IMR-90 (cell line): ENCODE measurements at regions not wholly inside any gene's neighbourhood (a gene's known extent, or its start where the extent isn't known, plus 50 kb on each side); places are given as distances from the start of the nearest gene placed in this dataset.

Experiments used
- ATAC-seq: fragments of 200-7000 bp; cut with Tn5 transposase; 2 replicates; pipeline ENCODE4 v1.9.1; 2020; ENCODE audit warnings: low read depth, mild to moderate bottlenecking, moderate library complexity
- BruUV-seq: library from RNA; stranded (reverse); fragments of 400-500 nt; replicated peaks from 2 replicates; lab custom pipeline; 2021; lab: Mats Ljungman, UMichigan
- CTCF ChIA-PET: fragments of 300-600 bp; formaldehyde crosslinking; extraction: SDS; loops from one replicate; lab custom pipeline; 2021; ENCODE audit warnings: antibody characterized with exemption; lab: Yijun Ruan, JAX
- POLR2A ChIA-PET: fragments of 300-600 bp; sonication (Branson Sonifier 250); formaldehyde crosslinking; loops from one replicate; lab custom pipeline; 2022; ENCODE audit warnings: antibody characterized with exemption; ENCODE audit not compliant: unreplicated experiment; lab: Charles Lee
- DNase-seq: peaks from one replicate; pipeline ENCODE4 v3.0.0; 2013
- H2AFZ ChIP-seq: replicated peaks from 2 replicates; pipeline ENCODE3; 2013; ENCODE audit warnings: low read length, mild to moderate bottlenecking; ENCODE audit not compliant: poor library complexity
- H2AK5ac ChIP-seq: 2 replicates; pipeline ENCODE4 v1.6.1; 2013; ENCODE audit warnings: low read depth, low read length, inconsistent platforms
- H2AK9ac ChIP-seq: replicated peaks from 2 replicates; pipeline ENCODE3; 2013; ENCODE audit warnings: mild to moderate bottlenecking, low read depth, low read length, moderate library complexity; ENCODE audit not compliant: poor library complexity
- H2BK120ac ChIP-seq: 2 replicates; pipeline ENCODE4 v1.6.1; 2013; ENCODE audit warnings: low read depth, low read length, inconsistent platforms
- H2BK15ac ChIP-seq: 3 replicates; pipeline ENCODE4 v1.6.1; 2013; ENCODE audit warnings: low read depth, low read length, inconsistent platforms
- H2BK20ac ChIP-seq: 2 replicates; pipeline ENCODE4 v1.6.1; 2013; ENCODE audit warnings: low read depth, mild to moderate bottlenecking, inconsistent platforms, low read length, moderate library complexity
- H2BK5ac ChIP-seq: 2 replicates; pipeline ENCODE4 v1.6.1; 2013; ENCODE audit warnings: mild to moderate bottlenecking, low read depth, low read length, inconsistent platforms; ENCODE audit not compliant: poor library complexity, severe bottlenecking
- H3K14ac ChIP-seq: replicated peaks from 2 replicates; pipeline ENCODE4 v1.6.1; 2013; ENCODE audit warnings: low read depth, low read length, inconsistent platforms
- H3K18ac ChIP-seq: 2 replicates; pipeline ENCODE4 v1.6.1; 2013; ENCODE audit warnings: low read depth, low read length, control low read depth
- H3K23ac ChIP-seq: 2 replicates; pipeline ENCODE4 v1.6.1; 2013; ENCODE audit warnings: low read depth, low read length, inconsistent platforms
- H3K27ac ChIP-seq: 2 replicates; pipeline ENCODE4 v1.5.1; 2013; ENCODE audit warnings: mild to moderate bottlenecking, control low read depth, low read length; ENCODE audit not compliant: insufficient read depth
- H3K27me3 ChIP-seq: 2 replicates; pipeline ENCODE4 v1.6.1; 2013; ENCODE audit warnings: low read length; ENCODE audit not compliant: control insufficient read depth, insufficient read depth
- H3K36me3 ChIP-seq: 2 replicates; pipeline ENCODE4 v1.6.1; 2013; ENCODE audit warnings: low read length, mixed read lengths; ENCODE audit not compliant: control insufficient read depth, insufficient read depth
- H3K4ac ChIP-seq: 2 replicates; pipeline ENCODE4 v1.6.1; 2013; ENCODE audit warnings: low read depth, low read length, inconsistent platforms
- H3K4me1 ChIP-seq: 2 replicates; pipeline ENCODE4 v1.6.1; 2013; ENCODE audit warnings: low read length, mixed read lengths; ENCODE audit not compliant: control insufficient read depth, insufficient read depth
- H3K4me2 ChIP-seq: 2 replicates; pipeline ENCODE4 v1.6.1; 2013; ENCODE audit warnings: low read depth, mild to moderate bottlenecking, control low read depth, low read length, moderate library complexity
- H3K4me3 ChIP-seq: 2 replicates; pipeline ENCODE4 v1.5.1; 2013; ENCODE audit warnings: low read depth, mild to moderate bottlenecking, control low read depth, low read length, moderate library complexity; ENCODE audit not compliant: insufficient read depth
- H3K56ac ChIP-seq: 2 replicates; pipeline ENCODE4 v1.6.1; 2013; ENCODE audit warnings: low read length, inconsistent platforms; ENCODE audit not compliant: insufficient read depth; ENCODE audit errors: extremely low read depth
- H3K79me1 ChIP-seq, 2 experiments: 2 replicates each; pipeline ENCODE4 v1.6.1; 2013; ENCODE audit warnings: low read length in 2 of 2, inconsistent platforms in 1 of 2, low read depth in 1 of 2
- H3K9ac ChIP-seq: 2 replicates; pipeline ENCODE4 v1.6.1; 2013; ENCODE audit warnings: low read depth, low read length, control low read depth
- H3K9me1 ChIP-seq: 2 replicates; pipeline ENCODE4 v1.6.1; 2013; ENCODE audit warnings: low read length, inconsistent platforms; ENCODE audit not compliant: insufficient read depth
- H3K9me3 ChIP-seq: 2 replicates; pipeline ENCODE4 v1.6.1; 2013; ENCODE audit warnings: low read length; ENCODE audit not compliant: control insufficient read depth, insufficient read depth
- H4K20me1 ChIP-seq: 2 replicates; pipeline ENCODE4 v1.6.1; 2013; ENCODE audit warnings: low read length, inconsistent platforms; ENCODE audit not compliant: insufficient read depth
- H4K5ac ChIP-seq: 2 replicates; pipeline ENCODE4 v1.6.1; 2013; ENCODE audit warnings: mild to moderate bottlenecking, low read depth, low read length, control low read depth
- H4K8ac ChIP-seq, 2 experiments: 2 replicates each; pipeline ENCODE4 v1.6.1; 2013; ENCODE audit warnings: low read depth in 2 of 2, low read length in 2 of 2, control low read depth in 1 of 2, inconsistent platforms in 1 of 2
- H4K91ac ChIP-seq: 2 replicates; pipeline ENCODE4 v1.6.1; 2013; ENCODE audit warnings: low read depth, low read length, inconsistent platforms; ENCODE audit not compliant: insufficient read depth
- MAFK ChIP-seq: IDR thresholded peaks from 2 replicates; pipeline ENCODE4 v1.6.1; 2012; ENCODE audit warnings: low read depth, low read length, improper control_type of control experiment
- MXI1 ChIP-seq: IDR thresholded peaks from 2 replicates; pipeline ENCODE4 v1.6.1; 2012; ENCODE audit warnings: low read depth, mild to moderate bottlenecking, low read length, moderate library complexity, borderline replicate concordance
- POLR2A ChIP-seq: IDR thresholded peaks from 2 replicates; pipeline ENCODE4 v1.6.1; 2012; ENCODE audit warnings: mild to moderate bottlenecking, low read depth, low read length
- RAD21 ChIP-seq: IDR thresholded peaks from 2 replicates; pipeline ENCODE4 v1.6.1; 2012; ENCODE audit warnings: low read length, improper control_type of control experiment
- RCOR1 ChIP-seq: IDR thresholded peaks from 2 replicates; pipeline ENCODE4 v1.6.1; 2012; ENCODE audit warnings: mild to moderate bottlenecking, low read length, improper control_type of control experiment; ENCODE audit not compliant: insufficient replicate concordance
- WGBS, 2 experiments: methylation state at CpG; one replicate each; pipeline versions ENCODE4 v1.1.5 to v1.1.7; 2013; ENCODE audit warnings: missing lambda C conversion rate in 2 of 2; ENCODE audit not compliant: insufficient read length in 1 of 2; ENCODE audit errors: extremely low coverage in 2 of 2; 5-methylcytosine and 5-hydroxymethylcytosine counted together
- dilution Hi-C: fragments of 300-500 bp; cut with HindIII; formaldehyde crosslinking; loops from one replicate; pipeline ENCODE4 v1.14.3; 2018; ENCODE audit warnings: low sequenced_read_pairs; ENCODE audit not compliant: unreplicated experiment
- in situ Hi-C: fragments of 300-500 bp; cut with MboI; formaldehyde crosslinking; loops from 3 replicates; pipeline ENCODE4 v1.14.3; 2019; ENCODE audit warnings: low sequenced_read_pairs, inconsistent platforms, mixed read lengths
- intact Hi-C: fragments of 100-400 bp; cut with micrococcal nuclease; formaldehyde crosslinking; loops from 2 replicates; pipeline ENCODE4 v1.10.0; 2022
- TF ChIP-seq, protein P1 (sequence below): fragments of 150-350 bp; IDR thresholded peaks from 2 replicates; pipeline ENCODE4 v1.6.1; 2017; ENCODE audit warnings: mild to moderate bottlenecking, antibody characterized with exemption, low read length, low read depth
- TF ChIP-seq, protein P2 (sequence below): fragments of 150-350 bp; IDR thresholded peaks from 2 replicates; pipeline ENCODE4 v1.6.1; 2016; ENCODE audit warnings: low read depth, mild to moderate bottlenecking, low read length, moderate library complexity, borderline replicate concordance
- TF ChIP-seq, protein P3 (sequence below): conservative IDR thresholded peaks from 2 replicates; pipeline ENCODE4 v1.5.1; 2012; ENCODE audit warnings: mild to moderate bottlenecking, low read depth, low read length, improper control_type of control experiment

DNA sequence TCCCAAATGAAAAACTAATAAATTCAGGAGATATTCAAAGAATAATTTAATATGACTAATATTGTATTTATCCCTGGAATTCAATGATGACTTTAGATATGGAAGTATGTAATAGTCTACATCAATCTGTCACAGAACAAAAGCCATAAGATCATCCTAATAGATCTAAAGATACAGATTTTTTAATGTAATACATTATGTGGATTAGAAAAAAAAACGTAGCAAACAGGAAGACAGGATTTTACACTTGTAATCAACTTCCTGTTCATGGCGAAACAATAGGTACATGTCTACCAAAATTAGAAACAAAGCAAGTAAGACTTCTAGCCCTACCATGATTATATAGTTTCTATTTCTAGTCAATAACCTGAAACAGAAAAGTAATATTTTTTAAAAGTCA, 192.2 kb downstream of the TTC32 start:
- Histone ChIP-seq H3K4me1 (peaks cover 2% of the 10 kb centered on the region; the same call in 1 of the 2 replicates), H3K9me1 (peaks cover 2% of the 10 kb centered on the region; the same call in 1 of the 2 replicates), H3K56ac (no peak overlapping the region), H3K4ac (no peak overlapping the region), H2BK5ac (no peak overlapping the region), H2BK15ac (no peak overlapping the region), H2AK9ac (no peak overlapping the region), H2AK5ac (no peak overlapping the region), H3K4me3 (no peak overlapping the region), H4K20me1 (no peaks in the 10 kb centered on the region), H3K27ac (no peak overlapping the region), H2BK20ac (no peak overlapping the region), H3K14ac (no peak overlapping the region), H2AFZ (no peak overlapping the region), H2BK120ac (no peak overlapping the region), H4K5ac (no peak overlapping the region), H3K27me3 (no peaks in the 10 kb centered on the region), H4K91ac (no peak overlapping the region), H3K23ac (no peak overlapping the region), H3K79me1 (no peaks in the 10 kb centered on the region), H3K36me3 (no peaks in the 10 kb centered on the region), H3K18ac (no peak overlapping the region), H4K8ac (no peak overlapping the region), H3K9ac (no peak overlapping the region), H3K4me2 (no peak overlapping the region), H3K9me3 (no peaks in the 10 kb centered on the region)
- intact Hi-C loops: no loop called here
- WGBS, 2 experiments: no CpG with 5 or more reads among the region's 2 CpGs
- no peak for DNase-seq
- POLR2A ChIA-PET: no interaction called here
- TF ChIP-seq RAD21 (no peak), MAFK (no peak), POLR2A (no peak), MXI1 (no peak), RCOR1 (no peak)
- TF ChIP-seq, protein P1, sequence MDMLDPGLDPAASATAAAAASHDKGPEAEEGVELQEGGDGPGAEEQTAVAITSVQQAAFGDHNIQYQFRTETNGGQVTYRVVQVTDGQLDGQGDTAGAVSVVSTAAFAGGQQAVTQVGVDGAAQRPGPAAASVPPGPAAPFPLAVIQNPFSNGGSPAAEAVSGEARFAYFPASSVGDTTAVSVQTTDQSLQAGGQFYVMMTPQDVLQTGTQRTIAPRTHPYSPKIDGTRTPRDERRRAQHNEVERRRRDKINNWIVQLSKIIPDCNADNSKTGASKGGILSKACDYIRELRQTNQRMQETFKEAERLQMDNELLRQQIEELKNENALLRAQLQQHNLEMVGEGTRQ: no peak
- TF ChIP-seq, protein P2, sequence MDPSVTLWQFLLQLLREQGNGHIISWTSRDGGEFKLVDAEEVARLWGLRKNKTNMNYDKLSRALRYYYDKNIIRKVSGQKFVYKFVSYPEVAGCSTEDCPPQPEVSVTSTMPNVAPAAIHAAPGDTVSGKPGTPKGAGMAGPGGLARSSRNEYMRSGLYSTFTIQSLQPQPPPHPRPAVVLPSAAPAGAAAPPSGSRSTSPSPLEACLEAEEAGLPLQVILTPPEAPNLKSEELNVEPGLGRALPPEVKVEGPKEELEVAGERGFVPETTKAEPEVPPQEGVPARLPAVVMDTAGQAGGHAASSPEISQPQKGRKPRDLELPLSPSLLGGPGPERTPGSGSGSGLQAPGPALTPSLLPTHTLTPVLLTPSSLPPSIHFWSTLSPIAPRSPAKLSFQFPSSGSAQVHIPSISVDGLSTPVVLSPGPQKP: no peak
- TF ChIP-seq, protein P3, sequence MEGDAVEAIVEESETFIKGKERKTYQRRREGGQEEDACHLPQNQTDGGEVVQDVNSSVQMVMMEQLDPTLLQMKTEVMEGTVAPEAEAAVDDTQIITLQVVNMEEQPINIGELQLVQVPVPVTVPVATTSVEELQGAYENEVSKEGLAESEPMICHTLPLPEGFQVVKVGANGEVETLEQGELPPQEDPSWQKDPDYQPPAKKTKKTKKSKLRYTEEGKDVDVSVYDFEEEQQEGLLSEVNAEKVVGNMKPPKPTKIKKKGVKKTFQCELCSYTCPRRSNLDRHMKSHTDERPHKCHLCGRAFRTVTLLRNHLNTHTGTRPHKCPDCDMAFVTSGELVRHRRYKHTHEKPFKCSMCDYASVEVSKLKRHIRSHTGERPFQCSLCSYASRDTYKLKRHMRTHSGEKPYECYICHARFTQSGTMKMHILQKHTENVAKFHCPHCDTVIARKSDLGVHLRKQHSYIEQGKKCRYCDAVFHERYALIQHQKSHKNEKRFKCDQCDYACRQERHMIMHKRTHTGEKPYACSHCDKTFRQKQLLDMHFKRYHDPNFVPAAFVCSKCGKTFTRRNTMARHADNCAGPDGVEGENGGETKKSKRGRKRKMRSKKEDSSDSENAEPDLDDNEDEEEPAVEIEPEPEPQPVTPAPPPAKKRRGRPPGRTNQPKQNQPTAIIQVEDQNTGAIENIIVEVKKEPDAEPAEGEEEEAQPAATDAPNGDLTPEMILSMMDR: no peak
- no peak for ATAC-seq
- dilution Hi-C loops: no loop called here
- in situ Hi-C loops: no loop called here
- CTCF ChIA-PET: interaction anchor here (0.5 kb wide), 1 partner anchor 768 kb away, joined by 3 read pairs; no protein-coding TSS in a partner anchor
- BruUV-seq: no TSS peak
